BE2C (cell line): ENCODE measurements at regions not wholly inside any gene's neighbourhood (a gene's known extent, or its start where the extent isn't known, plus 50 kb on each side); places are given as distances from the start of the nearest gene placed in this dataset.

ENCODE experiments used
- DNase-seq: peaks from one replicate; pipeline ENCODE4 v3.0.0-alpha.2; 2020
- H3K27me3 ChIP-seq: fragments of 250-450 bp; sonication (Bioruptor Pico); 2 replicates; pipeline ENCODE4 v1.5.1; 2020; ENCODE audit warnings: mild to moderate bottlenecking
- H3K36me3 ChIP-seq: fragments of 250-450 bp; sonication (Bioruptor Pico); 2 replicates; pipeline ENCODE4 v1.5.1; 2020; ENCODE audit warnings: mild to moderate bottlenecking
- H3K4me1 ChIP-seq: fragments of 250-450 bp; sonication (Bioruptor Pico); 2 replicates; pipeline ENCODE4 v1.5.1; 2020
- H3K4me3 ChIP-seq: 2 replicates; pipeline ENCODE4 v1.5.1; 2011; ENCODE audit warnings: low read depth, low read length
- H3K9me3 ChIP-seq: fragments of 250-450 bp; sonication (Bioruptor Pico); 2 replicates; pipeline ENCODE4 v1.5.1; 2020
- CTCF ChIP-seq: IDR thresholded peaks from 2 replicates; pipeline ENCODE4 v1.5.1; 2012; ENCODE audit warnings: mild to moderate bottlenecking, low read depth, low read length

- TF ChIP-seq CTCF: no peak
- H3K4me3 ChIP-seq: no peak overlapping the region
- H3K36me3 ChIP-seq: no peaks in the 10 kb centered on the region
- no peaks in the 10 kb centered on the region for H3K4me1 ChIP-seq
- no peaks in the 10 kb centered on the region for H3K9me3 ChIP-seq
- DNase-seq: no peak
- no peaks in the 10 kb centered on the region for H3K27me3 ChIP-seq
These were observed 219.7 kb downstream of the MTERF1 start for GRCh38 chr7:91660734-91661356.

- Histone ChIP-seq H3K4me3 (no peak overlapping the region), H3K36me3 (no peaks in the 10 kb centered on the region), H3K27me3 (no peaks in the 10 kb centered on the region), H3K9me3 (no peaks in the 10 kb centered on the region), H3K4me1 (no peaks in the 10 kb centered on the region)
- DNase-seq: no peak
- TF ChIP-seq CTCF: no peak
These were observed 218.8 kb downstream of the MTERF1 start for GRCh38 chr7:91661727-91662126.

GRCh38 chr7:91668217-91668616, 212.3 kb downstream of the MTERF1 start:
- DNase-seq: no peak
- Histone ChIP-seq H3K9me3 (no peaks in the 10 kb centered on the region), H3K27me3 (no peaks in the 10 kb centered on the region), H3K4me1 (no peaks in the 10 kb centered on the region), H3K4me3 (no peak overlapping the region), H3K36me3 (no peaks in the 10 kb centered on the region)
- TF ChIP-seq CTCF: no peak

GRCh38 chr7:91671245-91671644, 209.3 kb downstream of the MTERF1 start:
- no peaks in the 10 kb centered on the region for H3K4me1 ChIP-seq
- DNase-seq: no peak
- no peaks in the 10 kb centered on the region for H3K9me3 ChIP-seq
- no peaks in the 10 kb centered on the region for H3K27me3 ChIP-seq
- H3K4me3 ChIP-seq: no peak overlapping the region
- no peak for TF ChIP-seq CTCF
- H3K36me3 ChIP-seq: no peaks in the 10 kb centered on the region

GRCh38 chr7:91674470-91674869, 206.0 kb downstream of the MTERF1 start:
- H3K36me3 ChIP-seq: no peaks in the 10 kb centered on the region
- no peak for TF ChIP-seq CTCF
- no peaks in the 10 kb centered on the region for H3K27me3 ChIP-seq
- no peak overlapping the region for H3K4me3 ChIP-seq
- no peak for DNase-seq
- no peaks in the 10 kb centered on the region for H3K9me3 ChIP-seq
- H3K4me1 ChIP-seq: no peaks in the 10 kb centered on the region

- Histone ChIP-seq H3K4me3 (no peak overlapping the region), H3K9me3 (no peaks in the 10 kb centered on the region; the same call in 1 of the 2 replicates), H3K27me3 (no peaks in the 10 kb centered on the region), H3K36me3 (no peaks in the 10 kb centered on the region), H3K4me1 (no peaks in the 10 kb centered on the region)
- DNase-seq: no peak
- TF ChIP-seq CTCF: no peak
These were observed 198.8 kb downstream of the MTERF1 start for GRCh38 chr7:91681718-91682117.
